NCI-H1694 (cell line): ENCODE measurements at regions not wholly inside any gene's neighbourhood (a gene's known extent, or its start where the extent isn't known, plus 50 kb on each side); places are given as distances from the start of the nearest gene placed in this dataset.
"Not testable (repeated sequence)": the region's sequence is repeated elsewhere in the genome, so short reads cannot be mapped to it uniquely, and the experiment has no call there.

ENCODE experiments used
- DNase-seq: peaks from one replicate; lab custom pipeline; 2025; lab: John Stamatoyannopoulos, UW

- DNase-seq = no peak
These were observed 875.1 kb downstream of the EPHA4 start for GRCh38 chr2:220697011-220697410.

DNA sequence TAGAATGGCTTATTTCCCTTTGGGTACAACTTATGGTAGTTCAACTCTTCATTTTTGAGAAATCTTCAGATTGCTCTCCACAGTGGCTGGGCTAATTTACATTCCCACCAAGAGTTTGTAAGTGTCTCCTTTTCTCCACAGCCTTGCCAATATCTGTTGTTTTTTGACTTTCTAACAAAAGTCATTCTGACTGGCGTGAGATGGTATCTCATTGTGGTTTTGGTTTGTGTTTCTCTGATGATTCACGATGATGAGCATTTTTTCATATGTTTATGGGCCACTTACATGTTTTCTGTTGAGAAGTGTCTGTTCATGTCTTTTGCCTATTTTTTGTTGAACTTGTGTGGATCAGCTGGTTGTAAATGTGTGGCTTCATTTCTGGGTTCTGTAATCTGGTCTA, 871.0 kb downstream of the EPHA4 start:
- DNase-seq = no peak

- no peak for DNase-seq
These were observed 868.8 kb downstream of the EPHA4 start for GRCh38 chr2:220703279-220703678.

DNA sequence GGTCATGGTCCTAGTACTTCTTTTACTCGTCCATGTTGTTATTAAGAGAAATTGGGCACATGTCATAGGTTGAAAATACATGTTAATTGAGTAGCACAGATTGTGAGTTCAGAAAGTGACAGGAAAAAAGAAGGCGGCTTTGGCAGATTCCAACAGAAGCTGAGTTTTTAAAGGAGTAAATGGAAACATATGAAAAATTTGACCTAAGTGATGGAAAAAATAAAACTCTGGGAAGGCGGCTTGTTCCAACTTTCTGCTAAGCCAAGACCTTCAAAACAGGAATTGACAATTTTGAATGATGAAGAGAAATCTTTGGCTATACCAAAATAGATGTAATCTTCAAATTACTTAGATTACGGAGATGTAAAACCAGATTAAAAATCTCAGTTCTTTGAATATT, 868.0 kb downstream of the EPHA4 start:
- no peak for DNase-seq

DNA sequence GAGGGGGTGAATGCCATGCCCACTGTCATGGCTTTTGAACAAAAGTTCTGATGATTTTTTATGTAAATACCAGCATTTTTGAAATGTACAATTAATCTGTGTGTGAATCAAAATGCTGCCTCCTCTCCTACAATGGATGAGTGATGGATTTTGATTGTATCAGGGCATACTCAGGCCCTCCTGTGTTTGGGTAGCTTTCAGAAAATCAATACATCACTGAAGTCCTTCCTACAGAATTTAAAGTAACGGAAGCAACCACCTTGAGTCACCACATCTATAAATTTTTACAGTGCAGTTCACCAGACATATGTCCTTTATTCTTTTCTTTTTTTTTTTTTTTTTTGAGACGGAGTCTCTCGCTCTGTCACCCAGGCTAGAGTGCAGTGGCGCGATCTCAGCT, 867.3 kb downstream of the EPHA4 start:
- DNase-seq = no peak

- no peak for DNase-seq
These were observed 866.4 kb downstream of the EPHA4 start for GRCh38 chr2:220705678-220706077.

GRCh38 chr2:220707261-220707660, 864.8 kb downstream of the EPHA4 start:
- no peak for DNase-seq

GRCh38 chr2:220708366-220708765, 863.7 kb downstream of the EPHA4 start:
- DNase-seq = no peak

DNA sequence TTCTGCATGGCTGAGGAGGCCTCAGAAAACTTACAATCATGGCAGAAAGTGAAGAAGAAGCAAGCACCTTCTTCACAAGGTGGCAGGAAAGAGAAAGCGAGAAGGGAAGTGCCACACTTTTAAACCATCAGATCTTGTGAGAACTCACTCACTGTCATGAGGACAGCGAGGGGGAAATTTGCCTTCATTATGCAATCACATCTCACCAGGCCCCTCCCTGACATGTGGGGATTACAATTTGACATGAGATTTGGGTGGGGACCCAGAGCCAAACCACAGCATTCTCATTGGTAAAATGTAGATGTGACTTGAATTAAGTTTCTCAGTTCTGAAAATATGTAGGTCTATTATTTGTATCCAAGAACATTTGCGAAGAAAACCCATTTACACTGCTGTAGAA, 854.8 kb downstream of the EPHA4 start:
- DNase-seq = no peak

- DNase-seq = no peak
These were observed 835.3 kb downstream of the EPHA4 start for GRCh38 chr2:220736778-220737177.

DNA sequence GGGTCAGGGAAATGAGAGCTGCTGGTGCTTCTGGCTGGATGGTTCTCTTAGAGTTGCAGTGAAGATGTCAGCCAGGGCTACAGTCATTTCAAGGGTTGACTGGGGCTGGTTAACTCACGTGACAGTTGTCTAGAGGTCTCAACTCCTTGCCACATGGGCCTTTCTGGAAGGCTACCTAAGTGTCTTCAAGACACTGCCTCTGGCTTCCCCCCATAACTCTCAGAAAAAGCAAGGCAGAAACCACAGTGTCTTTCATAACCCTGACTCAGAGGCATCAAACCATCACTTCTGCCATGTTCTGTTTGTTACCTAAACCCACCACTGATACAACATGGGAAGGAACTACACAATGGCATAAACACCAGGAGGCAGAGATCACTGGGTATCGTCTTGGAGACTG, 828.9 kb downstream of the EPHA4 start:
- no peak for DNase-seq

DNA sequence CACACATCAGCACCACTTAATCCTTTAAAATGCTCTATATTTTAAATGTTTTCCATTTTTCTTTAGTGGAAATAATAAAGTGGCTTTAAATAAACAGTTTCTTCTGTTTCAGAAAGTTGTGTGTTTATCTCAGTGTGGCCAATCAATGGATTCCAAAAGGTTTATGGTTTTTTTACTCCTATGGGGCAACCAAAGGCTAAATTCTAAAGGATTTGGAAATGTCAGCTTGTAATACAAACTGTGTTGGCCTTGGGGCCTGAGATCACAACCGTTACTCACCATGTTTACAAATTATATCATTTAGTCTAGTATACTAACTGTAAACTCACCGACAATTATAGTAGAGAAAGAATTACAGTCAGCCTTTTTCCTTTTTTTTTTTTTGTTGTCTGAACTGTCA, 827.2 kb downstream of the EPHA4 start:
- no peak for DNase-seq

- no peak for DNase-seq
These were observed 826.4 kb downstream of the EPHA4 start for GRCh38 chr2:220745682-220746081.

DNA sequence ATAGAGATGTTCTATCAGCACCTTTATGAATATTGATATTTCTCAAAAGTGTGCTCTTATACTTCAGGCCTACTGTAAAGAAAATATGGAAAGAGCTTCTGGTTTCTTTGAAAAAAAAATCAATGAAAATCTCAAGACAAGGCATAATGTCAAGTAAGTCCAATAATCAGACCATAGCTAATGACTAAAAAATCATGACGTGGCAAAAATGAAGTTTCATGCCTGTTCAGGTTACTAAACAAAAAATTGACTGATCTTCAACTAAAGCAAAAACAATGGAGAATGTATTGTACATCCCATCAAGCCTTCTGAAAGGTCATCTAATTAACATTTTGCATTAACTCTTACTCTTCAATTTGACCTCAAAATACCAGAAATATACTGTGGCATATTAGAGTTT, 824.4 kb downstream of the EPHA4 start:
- DNase-seq = no peak

DNA sequence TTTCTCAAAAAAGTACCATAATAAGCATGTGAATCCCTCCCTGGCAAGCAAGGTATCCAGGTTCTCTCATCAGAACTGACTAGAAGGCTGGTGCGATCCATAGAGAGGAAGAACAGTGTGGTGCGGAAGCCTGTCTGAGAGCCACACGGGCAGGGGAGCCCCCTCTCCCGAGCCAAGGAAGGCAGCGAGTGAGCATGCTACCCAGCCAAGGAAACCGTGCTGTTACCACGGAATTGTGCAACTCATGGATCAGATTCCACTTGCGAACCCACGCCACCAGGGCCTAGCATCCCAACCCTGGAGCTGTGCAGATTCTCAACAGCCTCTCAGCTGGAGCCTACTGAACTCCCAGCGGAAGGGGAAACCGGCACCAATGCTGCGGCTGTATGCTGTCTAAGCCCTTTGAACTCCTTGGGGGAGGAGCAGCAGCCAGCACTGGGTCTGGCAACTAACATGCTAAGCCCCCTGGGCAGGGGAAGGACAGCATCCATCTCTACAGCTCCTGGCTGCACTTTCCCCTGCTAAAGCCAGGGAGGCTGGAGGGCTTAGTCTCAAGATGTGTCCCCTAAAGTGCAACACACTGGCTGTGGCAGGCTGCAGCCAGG, 823.1 kb downstream of the EPHA4 start:
- DNase-seq = no peak

- no peak for DNase-seq
These were observed 818.6 kb downstream of the EPHA4 start for GRCh38 chr2:220753486-220753885.

- no peak for DNase-seq
These were observed 815.5 kb downstream of the EPHA4 start for GRCh38 chr2:220756653-220757052.

DNA sequence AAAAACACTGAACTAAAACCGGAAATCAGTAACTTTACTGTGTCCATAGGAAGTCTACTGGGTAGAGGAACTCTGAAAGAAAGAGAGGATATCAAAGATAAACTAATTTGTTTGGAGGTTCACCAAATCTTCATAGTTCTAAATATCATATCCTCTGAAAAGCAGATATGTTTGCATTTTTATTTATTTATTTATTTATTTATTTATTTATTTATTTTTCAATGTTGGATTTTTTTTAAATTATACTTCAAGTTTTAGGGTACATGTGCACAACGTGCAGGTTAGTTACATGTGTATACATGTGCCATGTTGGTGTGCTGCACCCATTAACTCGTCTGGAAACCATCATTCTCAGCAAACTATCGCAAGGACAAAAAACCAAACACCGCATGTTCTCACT, 813.7 kb downstream of the EPHA4 start:
- not testable (repeated sequence) for DNase-seq

DNA sequence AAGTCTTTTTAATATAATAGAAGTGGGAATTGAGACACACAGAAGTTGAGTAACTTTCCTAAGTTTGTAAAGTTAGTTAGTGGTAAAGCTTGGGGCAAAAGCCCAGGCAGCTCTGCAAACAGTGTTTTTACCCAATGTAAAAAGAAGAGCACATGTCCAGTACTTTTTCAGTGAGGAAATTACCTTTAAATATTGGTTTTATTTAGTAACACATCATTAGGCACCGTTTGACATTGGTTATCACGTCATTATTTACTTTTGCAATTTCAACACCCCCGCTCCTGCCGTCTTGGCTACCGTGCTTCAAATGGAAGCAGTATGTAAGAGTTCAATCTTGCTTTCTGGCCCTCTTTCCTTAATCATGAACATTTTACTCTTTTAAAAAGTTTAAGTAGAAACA, 807.9 kb downstream of the EPHA4 start:
- DNase-seq = no peak

GRCh38 chr2:220767591-220768255, 804.4 kb downstream of the EPHA4 start:
- no peak for DNase-seq

DNA sequence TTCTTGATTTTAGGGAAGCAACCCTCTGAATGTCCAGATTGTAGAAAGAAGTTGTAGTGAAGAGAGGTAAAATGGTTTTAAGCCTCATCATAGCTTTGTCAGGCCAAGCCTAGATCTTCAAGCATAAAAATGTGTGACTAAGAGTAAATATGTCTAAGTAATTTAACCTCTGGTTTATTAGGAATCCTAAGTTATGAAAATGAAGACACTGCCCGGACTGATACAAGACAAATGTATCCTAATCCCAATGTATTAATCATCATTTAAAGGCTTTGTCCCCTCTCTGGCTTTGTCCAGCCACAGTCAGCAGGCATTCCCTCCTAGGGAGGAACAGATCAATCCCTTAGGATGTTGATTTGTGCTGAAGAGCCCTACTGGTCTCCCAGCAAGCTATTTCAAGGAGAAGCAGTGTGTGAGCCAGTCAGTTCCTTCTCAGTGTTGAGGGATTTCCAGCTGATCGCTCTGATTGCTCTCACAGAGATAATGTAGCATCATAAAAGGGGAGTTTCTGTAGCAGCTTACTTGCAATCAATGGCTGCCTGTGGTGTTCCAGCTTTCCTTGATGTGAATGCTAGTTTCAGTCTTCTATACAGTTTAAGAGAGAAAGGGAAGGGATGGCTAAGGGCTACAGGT, 796.1 kb downstream of the EPHA4 start:
- no peak for DNase-seq

- not testable (repeated sequence) for DNase-seq
These were observed 793.0 kb downstream of the EPHA4 start for GRCh38 chr2:220779076-220779475.

DNA sequence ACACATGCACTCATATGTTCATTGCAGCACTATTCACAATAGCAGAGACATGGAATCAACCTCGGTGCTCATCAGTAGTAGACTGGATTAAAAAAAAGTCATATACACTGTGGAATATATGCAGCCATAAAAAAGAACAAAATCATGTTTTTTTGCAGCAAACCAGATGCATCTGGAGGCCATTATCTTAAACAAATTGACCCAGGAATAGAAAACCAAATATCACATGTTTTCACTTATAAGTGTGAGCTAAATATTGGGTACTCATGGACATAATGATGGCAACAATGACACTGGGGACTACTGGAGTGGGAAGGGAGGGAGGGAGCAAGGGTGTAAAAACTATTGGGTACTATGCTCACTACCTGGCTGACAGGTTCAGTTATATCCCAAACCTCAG, 792.6 kb downstream of the EPHA4 start:
- no peak for DNase-seq

GRCh38 chr2:220779931-220780330, 792.2 kb downstream of the EPHA4 start:
- DNase-seq = no peak
